GM19043 (cell line): ENCODE measurements at regions not wholly inside any gene's neighbourhood (a gene's known extent, or its start where the extent isn't known, plus 50 kb on each side); places are given as distances from the start of the nearest gene placed in this dataset.

Experiments
- ATAC-seq: cut with Tn5 transposase; IDR thresholded peaks from one replicate; pipeline ENCODE4 v1.9.1; 2021; ENCODE audit warnings: low read depth; ENCODE audit not compliant: unreplicated experiment

DNA sequence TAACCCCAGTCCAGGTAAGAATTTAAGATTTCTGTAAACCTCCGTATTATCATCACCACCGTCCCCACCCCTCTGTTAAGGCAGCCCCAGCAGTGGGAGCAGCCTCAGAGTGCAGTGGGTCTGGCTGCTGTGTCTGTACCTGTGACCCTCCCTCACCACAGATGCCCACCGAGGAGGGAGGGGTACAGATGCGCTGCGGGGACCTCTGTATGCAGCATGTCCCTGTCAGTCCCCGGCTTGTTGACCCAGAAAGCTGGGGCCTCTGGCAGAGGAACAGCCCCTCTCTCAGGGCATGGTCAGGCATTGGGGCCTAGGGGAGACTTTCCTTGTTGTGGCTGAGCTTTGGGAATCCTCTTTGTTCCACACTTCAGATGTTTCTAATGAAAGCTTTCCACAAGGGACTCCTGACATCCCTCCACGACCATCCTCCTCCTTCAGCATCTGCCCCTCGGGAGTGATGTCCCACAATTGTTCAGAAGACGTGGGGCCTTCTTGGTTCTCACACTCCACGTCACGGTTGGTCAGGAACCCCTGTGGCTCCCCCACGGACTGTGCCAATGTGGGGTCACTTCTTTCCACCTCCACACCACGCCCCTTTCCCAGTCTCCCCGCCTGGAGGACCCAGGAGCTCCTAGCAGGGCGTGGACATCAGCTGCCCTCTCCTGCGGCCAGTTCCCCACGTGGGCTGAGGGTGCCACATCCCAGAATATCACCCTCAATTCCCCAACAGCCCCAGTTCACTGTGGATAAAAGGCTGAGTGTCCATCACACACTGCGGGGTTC, 384.2 kb upstream of the MYT1L start:
- no peak for ATAC-seq

DNA sequence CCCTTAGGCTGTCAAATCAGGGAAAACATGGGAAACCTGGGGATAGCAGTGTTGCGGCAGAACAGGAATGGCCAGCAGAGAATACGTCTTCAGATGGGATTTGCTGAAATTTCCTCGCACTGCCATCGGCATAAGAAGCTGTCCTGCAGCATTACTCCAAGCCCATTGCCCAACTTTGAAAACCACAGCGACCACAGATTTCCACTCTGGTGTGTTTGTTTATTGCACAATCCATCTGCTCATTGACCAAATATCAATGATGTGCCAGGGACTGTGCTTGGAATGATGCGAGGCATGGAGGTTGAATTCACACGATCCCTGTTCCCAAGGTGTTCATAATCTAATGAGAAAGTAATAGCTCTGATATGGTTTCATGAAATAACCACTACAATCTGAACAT, 383.3 kb upstream of the MYT1L start:
- no peak for ATAC-seq

DNA sequence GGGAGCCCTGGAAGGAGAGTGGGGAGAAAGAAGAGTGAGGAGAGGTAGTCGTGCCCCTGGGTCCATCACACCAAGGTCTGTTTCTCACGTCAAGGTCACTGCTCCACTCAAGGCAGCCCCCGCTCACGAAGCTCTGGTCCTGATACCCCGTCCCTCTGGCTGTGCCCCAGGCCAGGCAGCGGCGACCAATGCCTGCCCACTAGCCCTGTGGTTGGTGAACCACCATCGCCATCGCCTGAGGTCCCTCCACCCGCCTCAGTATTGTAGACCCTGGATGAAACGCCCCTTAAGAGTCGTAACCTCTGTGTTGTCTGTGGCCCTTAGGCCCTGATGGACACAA, 378.3 kb upstream of the MYT1L start:
- ATAC-seq, result no peak

DNA sequence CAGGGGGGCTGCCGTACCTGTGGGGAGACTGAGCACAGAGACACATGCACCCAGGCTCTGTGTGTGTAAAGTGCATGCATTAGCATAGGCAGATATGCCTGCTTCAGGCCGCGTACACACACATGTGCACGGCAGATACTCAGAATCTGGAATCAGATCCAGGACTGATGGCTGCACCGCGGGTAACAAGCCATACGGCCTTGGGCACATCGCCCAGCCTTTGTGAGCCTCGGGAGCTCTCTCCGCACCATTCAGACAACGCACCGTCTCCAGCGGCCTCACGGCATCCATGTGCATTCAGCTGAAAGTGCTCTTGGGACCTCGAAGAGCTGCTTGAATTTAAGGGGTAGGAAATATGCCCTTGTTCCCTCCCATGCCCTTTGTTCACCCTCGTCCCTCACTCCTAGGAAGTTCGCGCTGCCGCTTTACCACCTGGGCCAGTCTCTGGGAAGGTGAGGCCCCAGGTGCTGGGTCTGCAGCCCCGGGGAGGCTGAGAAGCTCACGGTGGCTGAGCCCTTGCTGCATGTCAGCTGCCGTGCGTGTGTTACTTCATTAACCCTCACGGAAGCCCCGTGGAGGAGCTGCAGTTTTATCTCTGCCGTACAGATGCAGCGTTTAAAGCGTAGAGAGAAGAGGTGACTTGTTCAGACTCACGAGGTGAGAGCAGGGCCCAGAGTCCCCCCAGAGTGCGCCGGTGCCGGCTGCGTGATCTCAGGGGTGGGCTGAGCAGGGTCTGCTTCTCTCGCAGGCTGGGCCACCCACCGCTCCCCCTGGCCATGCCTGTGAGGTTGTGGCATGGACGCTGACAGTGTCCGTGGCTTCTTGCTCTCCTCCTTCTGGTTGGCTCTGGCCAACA, 377.7 kb upstream of the MYT1L start:
- ATAC-seq, result no peak

DNA sequence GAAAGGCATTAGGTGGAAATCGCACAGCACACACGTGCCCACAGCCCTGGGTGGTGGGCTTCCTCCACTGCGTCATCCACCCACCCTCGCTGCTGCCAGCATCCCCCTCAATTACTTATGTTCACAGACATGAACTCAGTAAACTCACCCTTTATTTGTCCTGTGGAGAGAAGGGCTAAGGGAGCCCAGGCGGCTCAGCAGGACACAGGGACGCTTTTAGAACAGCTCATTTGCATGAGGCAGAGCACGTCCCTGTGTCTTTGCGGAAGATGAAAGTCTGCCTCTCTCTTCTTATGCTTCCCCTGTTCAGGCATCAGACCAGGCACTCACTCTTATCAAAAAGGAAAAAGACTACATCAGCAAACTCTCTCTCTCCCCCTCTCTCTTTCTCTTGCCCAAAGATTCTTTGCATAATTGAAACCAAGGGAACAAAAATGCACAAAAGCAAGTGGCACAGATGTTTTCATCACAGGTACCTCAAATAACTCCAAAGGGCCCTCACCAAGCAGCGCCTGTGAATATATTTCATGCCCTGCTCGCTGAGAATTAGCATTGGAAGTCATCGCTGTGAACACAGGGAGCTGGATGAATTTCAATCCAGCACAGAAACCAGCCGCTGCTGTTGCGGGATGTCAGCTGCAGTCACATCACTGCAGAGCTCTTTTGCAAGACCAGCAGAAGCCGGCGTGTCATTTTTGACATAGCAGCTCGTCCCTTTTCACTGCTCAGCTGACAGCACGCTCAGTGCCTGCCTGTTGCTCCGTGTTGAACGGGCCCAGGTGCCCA, 376.3 kb upstream of the MYT1L start:
- ATAC-seq, result no peak

DNA sequence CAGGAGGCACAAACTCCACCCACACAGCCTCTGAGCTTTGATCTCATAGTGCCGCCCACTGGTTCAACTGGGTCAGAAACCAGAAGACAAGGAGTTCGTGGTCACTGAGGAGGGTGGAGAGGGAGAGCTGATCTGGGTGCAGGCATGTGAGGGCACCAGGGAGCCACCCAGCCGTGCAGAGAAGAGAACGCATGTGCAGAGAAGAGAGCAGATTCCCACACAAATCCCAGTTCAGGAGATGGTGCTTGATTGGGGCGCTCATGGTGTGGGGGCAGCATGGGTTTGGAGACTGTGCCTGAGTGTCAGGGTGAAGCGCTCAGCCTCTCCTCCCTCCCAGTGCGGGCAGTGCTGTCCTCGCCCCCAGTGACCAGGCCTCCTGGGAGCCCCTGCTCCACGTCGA, 375.2 kb upstream of the MYT1L start:
- no peak for ATAC-seq

DNA sequence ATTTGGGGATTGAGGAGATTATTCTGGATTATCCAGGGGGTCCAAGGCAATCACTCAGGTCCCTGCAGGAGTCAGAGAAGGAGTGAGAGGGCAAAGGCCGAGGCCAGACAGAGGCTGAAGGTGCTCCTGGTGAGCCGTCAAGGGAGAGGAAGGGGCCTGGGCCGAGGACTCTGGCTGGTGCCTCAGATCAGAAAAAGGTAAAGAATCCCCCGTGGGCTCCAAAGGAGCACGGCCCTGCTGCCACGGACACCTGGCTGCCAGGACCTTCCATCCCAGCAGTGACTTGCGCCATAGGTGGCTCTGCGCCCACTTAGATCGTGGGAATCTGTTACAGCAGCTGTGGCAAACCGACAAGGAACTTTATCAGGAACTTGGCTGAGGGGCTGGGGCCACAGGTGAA, 374.8 kb upstream of the MYT1L start:
- no peak for ATAC-seq

DNA sequence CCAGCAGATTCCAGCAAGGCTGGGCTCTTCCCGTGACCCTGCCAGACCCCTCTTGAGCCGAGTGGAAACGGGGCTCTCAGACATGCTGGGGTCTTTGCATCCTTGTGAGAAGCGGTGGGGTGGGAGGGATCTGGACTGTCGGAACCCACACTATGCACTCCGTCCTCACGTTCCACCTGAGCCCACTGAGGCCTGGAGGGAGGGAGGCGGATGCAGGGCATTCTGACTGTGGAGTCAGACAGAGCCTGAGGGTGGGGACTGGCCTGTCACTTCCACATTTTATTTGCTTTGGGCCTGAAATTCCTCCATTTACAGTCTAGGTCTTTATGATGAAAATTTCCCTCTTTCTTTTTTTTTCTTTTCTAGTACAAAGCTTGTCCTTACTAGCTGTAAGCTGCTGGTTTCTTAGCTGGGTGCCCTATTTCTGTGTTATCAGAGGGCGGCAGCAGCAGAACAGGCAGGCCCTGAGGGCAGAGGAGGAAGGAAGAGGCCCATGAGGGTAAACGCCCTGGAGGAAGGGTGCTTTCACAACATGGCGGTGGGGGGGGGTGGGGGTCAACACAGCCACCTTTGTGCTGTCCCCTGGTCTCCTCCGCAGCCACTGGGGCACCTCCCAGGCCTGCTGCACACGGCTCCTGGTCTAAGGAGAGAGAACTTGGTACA, 373.5 kb upstream of the MYT1L start:
- ATAC-seq, result no peak

DNA sequence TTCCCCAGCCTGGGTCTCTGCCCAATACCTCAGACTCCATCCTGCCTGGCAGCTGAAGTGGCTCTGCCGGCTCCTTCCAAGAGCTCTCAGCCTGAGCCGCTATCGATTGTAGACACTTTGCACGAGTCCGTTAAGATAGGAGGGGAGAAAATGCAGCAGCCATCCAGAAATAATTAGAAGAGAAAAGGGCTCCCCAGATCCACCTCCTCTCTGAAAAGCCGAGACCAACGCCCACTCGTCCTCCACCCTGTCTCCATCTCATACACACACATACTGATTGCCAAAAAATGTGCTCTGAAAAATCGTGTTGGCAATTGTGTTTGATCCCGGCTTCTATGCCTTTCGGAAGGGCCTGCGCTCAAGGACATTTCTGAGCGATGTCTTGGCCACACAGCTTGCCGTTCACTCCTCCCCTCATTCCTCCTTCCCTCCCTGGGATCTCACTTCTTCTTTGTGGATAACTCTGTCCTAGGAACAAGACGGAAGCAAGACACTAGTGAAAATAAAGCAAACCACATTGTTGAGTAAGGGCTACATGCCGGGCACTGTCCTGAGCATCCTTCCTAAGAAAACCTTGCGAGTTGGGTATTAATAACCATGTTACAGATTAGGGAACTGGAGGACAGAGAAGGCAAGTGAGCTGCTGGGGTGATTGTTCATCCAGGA, 372.8 kb upstream of the MYT1L start:
- ATAC-seq, result no peak

DNA sequence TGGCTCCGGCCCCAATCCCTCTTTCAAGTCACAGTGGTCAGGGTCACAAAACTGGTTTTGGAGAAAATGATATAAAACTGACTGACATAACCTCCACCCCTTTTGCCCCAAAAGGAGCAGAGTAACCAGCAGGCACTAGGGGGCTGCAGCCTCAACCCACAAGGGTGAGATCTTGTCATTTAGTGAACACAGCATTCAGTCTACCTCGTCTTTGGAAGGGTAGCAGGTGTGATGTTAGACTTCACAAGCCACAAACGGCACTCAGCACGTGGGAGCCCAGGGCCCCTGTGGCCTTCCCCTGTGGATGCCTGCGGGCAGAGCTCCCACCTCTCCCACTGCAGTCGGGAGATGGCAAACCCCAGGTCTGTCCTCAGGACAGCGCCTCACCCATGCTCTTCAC, 372.1 kb upstream of the MYT1L start:
- ATAC-seq, result no peak

DNA sequence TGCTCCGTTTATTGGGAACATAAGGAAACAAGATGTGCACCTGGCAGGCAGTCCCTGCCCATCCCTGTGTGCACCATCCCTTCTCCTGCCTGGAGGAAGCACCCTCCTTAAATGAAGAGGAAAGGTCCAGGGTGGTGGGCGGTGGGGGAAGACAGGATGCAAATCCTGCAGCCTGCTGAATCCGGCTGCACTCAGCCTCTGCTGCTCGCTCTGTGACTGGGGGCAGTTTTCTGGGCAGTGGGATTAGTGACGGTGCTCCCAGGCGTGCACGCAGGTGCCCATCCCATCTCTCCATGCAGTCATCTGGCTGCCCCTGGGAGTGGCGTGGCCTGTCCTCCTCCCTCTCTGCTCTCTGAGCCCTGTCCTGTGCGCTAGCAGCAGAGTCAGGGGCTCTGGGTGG, 371.3 kb upstream of the MYT1L start:
- no peak for ATAC-seq

DNA sequence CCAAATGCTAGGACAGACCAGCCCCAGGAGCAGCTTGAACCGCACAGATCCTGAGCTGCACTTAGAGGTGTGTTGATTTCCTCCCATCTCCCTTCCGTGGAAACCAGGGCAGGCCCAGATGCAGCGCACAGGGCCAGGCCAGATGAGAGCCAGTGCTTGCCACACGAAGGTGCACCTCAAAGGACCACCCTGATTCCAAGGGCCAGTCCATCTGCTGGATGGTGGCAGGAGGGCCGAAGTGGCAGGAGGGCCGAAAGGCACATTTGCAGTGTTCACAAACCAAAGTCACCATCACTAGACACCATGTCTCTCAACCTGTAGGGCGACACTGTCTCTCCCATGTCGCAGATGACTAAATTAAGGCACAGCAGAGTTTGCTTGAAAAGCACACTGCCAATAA, 370.7 kb upstream of the MYT1L start:
- no peak for ATAC-seq

DNA sequence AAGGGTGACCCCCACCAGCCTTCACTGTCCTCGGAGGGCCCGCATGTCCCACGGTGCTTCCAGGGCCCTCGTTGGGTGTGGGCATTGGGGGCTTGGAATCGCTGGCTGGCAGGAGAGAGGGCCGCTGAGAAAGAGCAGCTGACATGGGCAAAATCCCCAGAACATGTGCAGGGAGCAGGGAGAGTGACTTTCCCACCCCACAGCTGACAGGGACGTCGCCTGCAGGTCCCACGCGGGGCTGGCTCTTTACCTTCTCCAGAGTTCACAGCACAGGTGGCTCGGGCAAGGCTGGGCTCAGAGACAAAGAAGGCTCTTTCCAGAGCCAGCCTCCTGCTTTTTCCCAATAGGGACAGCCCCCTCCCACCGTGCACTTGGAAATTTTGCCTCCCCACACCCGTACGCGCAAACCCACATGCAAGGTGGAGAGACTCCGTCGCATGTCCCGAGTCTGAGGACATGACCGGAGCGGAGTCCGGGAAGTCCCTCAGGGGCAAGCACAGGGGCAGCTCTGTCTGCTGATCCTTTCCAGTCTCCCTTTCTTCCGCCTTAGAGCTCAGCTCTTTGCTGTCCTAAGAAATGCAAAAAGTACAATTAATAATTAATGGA, 370.2 kb upstream of the MYT1L start:
- no peak for ATAC-seq

DNA sequence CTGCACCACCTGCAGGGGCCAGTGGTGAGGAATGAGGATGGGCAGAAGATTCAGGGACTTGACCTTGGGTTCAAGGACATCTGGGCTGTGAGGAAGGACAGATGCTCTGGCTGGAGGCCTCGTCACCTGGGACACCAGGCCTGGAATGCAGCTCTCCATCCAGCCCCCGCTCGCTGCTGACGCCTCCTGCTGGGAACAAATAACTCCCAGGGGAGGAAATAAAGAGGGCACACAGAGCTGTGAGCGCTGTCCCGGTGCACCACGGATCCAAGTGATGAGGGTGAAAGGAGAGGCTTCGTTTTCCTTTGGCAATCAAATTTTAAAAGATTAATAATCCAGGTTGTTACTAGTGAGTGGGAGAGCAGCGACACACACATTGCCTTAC, 368.0 kb upstream of the MYT1L start:
- no peak for ATAC-seq

DNA sequence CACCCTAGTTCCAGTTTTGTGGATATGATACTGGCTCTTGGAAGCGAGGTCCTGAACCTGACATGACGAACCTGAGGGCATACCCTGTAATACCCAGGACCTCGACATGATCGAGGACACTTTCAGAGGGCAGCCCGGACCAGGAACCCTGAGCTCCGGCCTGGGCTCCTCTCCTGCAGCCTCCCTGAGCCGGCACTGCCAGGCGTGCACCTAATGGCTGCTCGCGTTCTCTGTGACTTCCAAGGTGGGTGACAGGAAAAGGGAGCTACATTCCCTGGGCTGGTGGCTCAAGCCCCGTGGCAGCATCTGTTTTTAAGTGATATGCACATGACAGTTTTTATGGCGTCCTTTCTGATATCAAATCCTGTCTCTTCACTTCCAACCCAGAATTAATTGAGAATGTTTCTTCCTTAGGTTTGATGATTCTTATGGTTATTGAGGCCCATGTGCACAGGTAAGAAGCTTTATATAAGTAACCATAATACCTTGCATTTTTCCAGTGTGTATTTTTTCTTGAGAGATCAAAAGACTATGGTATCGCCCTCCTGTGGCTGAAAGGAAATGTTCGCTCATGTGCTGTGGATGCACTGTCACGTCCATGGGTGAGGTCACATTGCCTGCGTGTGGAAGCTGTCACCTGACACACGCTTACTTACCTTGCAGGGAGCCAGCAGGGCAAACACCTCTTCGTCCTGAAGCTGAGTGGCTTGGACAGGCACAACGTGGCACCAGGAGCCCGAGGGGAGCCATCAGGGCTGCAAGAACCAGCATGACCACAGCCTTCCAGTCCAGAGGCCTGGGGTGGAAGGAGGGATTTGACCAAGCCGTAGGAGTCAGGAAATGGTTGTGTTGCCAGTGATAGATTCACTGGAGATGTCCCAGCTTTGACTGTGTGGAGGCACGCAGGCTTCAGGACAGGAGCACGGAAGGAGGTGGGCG, 367.4 kb upstream of the MYT1L start:
- no peak for ATAC-seq

DNA sequence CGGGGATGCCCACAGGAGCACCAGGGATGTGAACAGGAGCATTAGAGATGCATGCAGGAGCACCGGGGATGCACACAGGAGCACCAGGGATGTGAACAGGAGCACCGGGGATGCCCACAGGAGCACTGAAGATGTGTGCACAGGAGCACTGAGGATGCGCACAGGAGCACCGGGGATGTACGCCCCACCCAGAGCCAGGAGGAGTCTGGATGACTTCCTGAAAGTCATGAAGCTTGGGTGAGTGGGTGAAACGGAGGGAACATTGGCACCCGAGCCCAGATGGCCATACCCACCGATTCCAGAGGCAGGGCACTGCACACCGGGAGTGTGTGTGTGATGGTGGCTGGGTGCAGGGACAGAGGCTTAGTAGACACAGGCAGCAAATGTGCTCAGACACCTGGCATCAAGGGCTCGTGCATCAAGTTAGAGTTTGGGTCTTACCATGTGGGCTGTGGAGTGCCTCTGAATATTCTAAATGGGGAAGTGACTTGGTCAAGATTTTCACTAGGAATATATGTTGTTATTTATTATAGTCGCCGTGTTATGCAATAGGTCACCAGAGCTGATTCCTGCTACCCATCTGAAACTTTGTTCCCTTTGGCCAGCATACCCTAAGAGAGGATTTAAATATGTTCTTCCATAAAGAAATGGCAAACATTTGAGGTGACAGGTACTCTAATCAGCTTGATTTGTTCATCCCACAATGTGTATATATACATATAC, 365.8 kb upstream of the MYT1L start:
- no peak for ATAC-seq

DNA sequence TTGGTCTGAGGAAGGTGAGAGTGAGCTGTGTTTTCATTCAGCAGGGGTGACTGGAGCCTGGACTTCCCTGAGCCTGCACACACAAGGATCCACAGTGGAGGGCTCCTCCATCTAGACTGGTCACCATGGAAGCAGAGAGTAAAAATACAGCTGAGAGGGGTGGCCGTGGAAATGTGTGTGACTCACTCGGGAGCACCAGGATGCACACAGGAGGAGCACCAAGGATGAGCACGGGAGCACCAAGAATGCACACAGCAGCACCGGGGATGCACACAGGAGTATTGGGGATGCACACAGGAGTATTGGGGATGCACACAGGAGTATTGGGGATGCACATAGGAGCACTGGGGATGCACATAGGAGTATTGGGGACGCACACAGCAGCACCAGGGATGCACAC, 365.2 kb upstream of the MYT1L start:
- no peak for ATAC-seq

DNA sequence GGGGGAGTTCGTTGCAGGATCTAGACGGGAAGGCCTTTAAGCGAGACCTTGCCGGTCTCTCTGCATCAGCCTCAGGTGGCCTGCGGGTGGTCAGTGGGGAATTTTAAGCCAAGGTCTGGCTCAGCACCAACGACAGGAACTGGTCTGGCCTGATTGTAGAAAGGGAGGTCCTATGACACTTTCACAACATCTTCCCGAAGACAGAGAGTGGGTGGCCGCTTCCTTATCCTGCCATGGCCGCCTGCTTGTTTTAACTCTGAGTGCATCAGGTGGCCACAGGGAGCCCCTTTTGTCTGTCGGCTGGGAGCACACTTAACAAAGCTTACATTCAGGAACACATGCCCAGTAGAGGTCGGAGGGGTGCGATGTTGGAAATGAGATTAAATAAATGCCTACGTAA, 363.7 kb upstream of the MYT1L start:
- ATAC-seq, result no peak
